SK-N-SH (cell line): ENCODE measurements at regions not wholly inside any gene's neighbourhood (a gene's known extent, or its start where the extent isn't known, plus 50 kb on each side); places are given as distances from the start of the nearest gene placed in this dataset.

ENCODE experiments used
- CTCF ChIP-seq: fragments of 200-600 bp; sonication (generic); IDR thresholded peaks from 2 replicates; pipeline ENCODE4 v1.6.1; 2017; ENCODE audit warnings: antibody characterized with exemption, mild to moderate bottlenecking, moderate library complexity
- FOXJ3 ChIP-seq: sonication (generic); formaldehyde crosslinking; IDR thresholded peaks from 2 replicates; pipeline ENCODE4 v1.5.1; 2020; ENCODE audit warnings: mild to moderate bottlenecking, missing genetic modification reagents
- IRF3 ChIP-seq: fragments of 150-350 bp; IDR thresholded peaks from 2 replicates; pipeline ENCODE4 v1.6.1; 2016; ENCODE audit warnings: mild to moderate bottlenecking, low read depth, low read length
- JUND ChIP-seq: IDR thresholded peaks from 2 replicates; pipeline ENCODE4 v1.4.0; 2012
- POLR2AphosphoS5 ChIP-seq: IDR thresholded peaks from 2 replicates; pipeline ENCODE4 v1.6.1; 2012; ENCODE audit warnings: low read depth, low read length
- RAD21 ChIP-seq: IDR thresholded peaks from 2 replicates; pipeline ENCODE4 v1.6.1; 2012; ENCODE audit warnings: mild to moderate bottlenecking, low read length
- SIN3A ChIP-seq: IDR thresholded peaks from 2 replicates; pipeline ENCODE4 v1.6.1; 2012; ENCODE audit warnings: low read depth, mild to moderate bottlenecking, low read length, moderate library complexity, borderline replicate concordance
- TAF1 ChIP-seq: IDR thresholded peaks from 2 replicates; pipeline ENCODE4 v1.6.1; 2012; ENCODE audit warnings: low read depth, mild to moderate bottlenecking, low read length, moderate library complexity, borderline replicate concordance
- TF ChIP-seq, protein P1 (sequence below): IDR thresholded peaks from 2 replicates; pipeline ENCODE4 v1.4.0; 2012; ENCODE audit warnings: low read depth

- TF ChIP-seq TAF1, result no peak
- TF ChIP-seq CTCF, result no peak
- no peak for TF ChIP-seq RAD21
- no peak for TF ChIP-seq POLR2AphosphoS5
- no peak for TF ChIP-seq JUND
- TF ChIP-seq, protein P1, sequence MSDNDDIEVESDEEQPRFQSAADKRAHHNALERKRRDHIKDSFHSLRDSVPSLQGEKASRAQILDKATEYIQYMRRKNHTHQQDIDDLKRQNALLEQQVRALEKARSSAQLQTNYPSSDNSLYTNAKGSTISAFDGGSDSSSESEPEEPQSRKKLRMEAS, result no peak
- TF ChIP-seq SIN3A, result no peak
- TF ChIP-seq FOXJ3 (CRISPR knock-in tag), result no peak
- no peak for TF ChIP-seq IRF3
Measured at GRCh38 chr9:13556656-13557055, 277.2 kb upstream of the MPDZ start.
